ENCODE measurements at regions not wholly inside any gene's neighbourhood (a gene's known extent, or its start where the extent isn't known, plus 50 kb on each side); places are given as distances from the start of the nearest gene placed in this dataset.

DNA sequence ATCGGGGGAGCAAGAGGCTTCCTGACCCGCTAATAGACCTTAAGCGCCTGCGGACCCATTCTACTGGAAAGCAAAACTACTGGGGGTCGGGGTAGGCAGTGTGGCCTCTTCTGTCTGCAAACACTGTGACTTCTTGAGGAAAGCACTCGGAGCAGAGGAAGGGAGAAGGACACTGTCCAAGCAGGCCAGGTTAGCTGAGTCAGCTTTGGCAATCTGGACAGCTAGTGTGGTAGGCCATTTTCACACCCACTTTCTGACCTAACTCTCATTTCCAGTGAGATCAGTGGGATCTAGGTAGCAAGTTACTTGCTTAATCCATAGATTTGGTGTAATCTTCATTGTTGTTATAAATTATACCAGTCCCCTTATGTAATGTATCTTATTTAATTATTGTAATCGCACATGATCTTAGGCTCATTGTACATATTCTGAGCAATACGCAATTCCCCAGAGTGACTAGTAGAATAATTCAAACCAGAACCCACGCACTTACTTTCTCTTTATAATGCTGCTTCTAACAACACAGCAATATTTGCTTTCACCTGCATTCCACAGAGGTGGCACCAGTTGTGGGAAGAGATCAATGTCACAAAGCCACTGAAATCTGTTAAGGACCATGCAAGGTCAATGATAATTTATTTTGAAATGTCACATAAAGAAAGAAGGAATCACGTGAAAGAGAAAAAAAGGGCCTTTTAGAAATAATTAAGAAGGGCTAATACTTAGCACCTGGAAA lies 82.9 kb downstream of the NREP start (continued):
- TF ChIP-seq HSF1 (IDR thresholded peaks at IDR 0.05; ENCODE audit: low read depth, low read length) (no peak), HDAC2 (IDR thresholded peaks at IDR 0.05) (no peak), SIN3A (IDR thresholded peaks at IDR 0.05; ENCODE audit: low read depth, low read length) (no peak), STAT3 (IDR thresholded peaks at IDR 0.05; ENCODE audit: low read depth, low read length) (no peak)

GRCh38 chr5:111672099-111672498 lies 84.9 kb downstream of the NREP start:
- peaks cover 1% of the 10 kb centered on the region; the same call in 1 of the 2 replicates for H3K4me1 ChIP-seq (ENCODE audit: control insufficient read depth, insufficient read depth, low read length)
- no peaks in the 10 kb centered on the region for H3K36me3 ChIP-seq (ENCODE audit: control insufficient read depth in 2 of 2, insufficient read depth in 2 of 2, low read length in 1 of 2)
- H4K20me1 ChIP-seq (ENCODE audit: control insufficient read depth, insufficient read depth): no peaks in the 10 kb centered on the region
- H3K4me3 ChIP-seq: no peak overlapping the region
- in situ Hi-C loops (cut with MboI): no loop called here
- no peak overlapping the region for H3K4me2 ChIP-seq (ENCODE audit: control insufficient read depth, insufficient read depth)
- H3K9me3 ChIP-seq (replicated peaks; ENCODE audit: control insufficient read depth, insufficient read depth, low read length): no peaks in the 10 kb centered on the region
- H3K79me2 ChIP-seq (ENCODE audit: control insufficient read depth, insufficient read depth, low read length): no peaks in the 10 kb centered on the region
- ChIA-PET SMC1A (ENCODE audit: uncharacterized antibody, unreplicated experiment) (interaction anchor here (0.8 to 1.5 kb wide), 3 partner anchors 55 to 138 kb away, joined by 3 to 4 read pairs (median 3); no protein-coding TSS in a partner anchor), RAD21 (ENCODE audit: unreplicated experiment) (no interaction called here), CTCF (interaction anchor here (1.9 kb wide), 1 partner anchor 122 kb away, joined by 6 read pairs; no protein-coding TSS in a partner anchor), POLR2A (no interaction called here)
- no peak for TF ChIP-seq ZBED1 (IDR thresholded peaks at IDR 0.05; ENCODE audit: borderline replicate concordance)
- no peak for TF ChIP-seq HDAC2 (IDR thresholded peaks at IDR 0.05)
- TF ChIP-seq EP300 (IDR thresholded peaks at IDR 0.05; ENCODE audit: borderline replicate concordance in 1 of 2, control insufficient read depth in 1 of 2, low read depth in 2 of 2, low read length in 2 of 2): no peak
- no peak for TF ChIP-seq NR2F1 (conservative IDR thresholded peaks at IDR 0.05)
- TF ChIP-seq, protein P1, sequence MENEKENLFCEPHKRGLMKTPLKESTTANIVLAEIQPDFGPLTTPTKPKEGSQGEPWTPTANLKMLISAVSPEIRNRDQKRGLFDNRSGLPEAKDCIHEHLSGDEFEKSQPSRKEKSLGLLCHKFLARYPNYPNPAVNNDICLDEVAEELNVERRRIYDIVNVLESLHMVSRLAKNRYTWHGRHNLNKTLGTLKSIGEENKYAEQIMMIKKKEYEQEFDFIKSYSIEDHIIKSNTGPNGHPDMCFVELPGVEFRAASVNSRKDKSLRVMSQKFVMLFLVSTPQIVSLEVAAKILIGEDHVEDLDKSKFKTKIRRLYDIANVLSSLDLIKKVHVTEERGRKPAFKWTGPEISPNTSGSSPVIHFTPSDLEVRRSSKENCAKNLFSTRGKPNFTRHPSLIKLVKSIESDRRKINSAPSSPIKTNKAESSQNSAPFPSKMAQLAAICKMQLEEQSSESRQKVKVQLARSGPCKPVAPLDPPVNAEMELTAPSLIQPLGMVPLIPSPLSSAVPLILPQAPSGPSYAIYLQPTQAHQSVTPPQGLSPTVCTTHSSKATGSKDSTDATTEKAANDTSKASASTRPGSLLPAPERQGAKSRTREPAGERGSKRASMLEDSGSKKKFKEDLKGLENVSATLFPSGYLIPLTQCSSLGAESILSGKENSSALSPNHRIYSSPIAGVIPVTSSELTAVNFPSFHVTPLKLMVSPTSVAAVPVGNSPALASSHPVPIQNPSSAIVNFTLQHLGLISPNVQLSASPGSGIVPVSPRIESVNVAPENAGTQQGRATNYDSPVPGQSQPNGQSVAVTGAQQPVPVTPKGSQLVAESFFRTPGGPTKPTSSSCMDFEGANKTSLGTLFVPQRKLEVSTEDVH (IDR thresholded peaks at IDR 0.05; ENCODE audit: low read depth, partially characterized antibody): no peak
- no peak for TF ChIP-seq SUPT20H (IDR thresholded peaks at IDR 0.05; ENCODE audit: borderline replicate concordance, control insufficient read depth, low read depth, low read length)
- DNase-seq (ENCODE audit: low read depth, low spot score): no peak
- no peak overlapping the region for H3K9ac ChIP-seq (ENCODE audit: control insufficient read depth, insufficient read depth, low read length)
- no peak for FAIRE-seq
- H2AFZ ChIP-seq (ENCODE audit: control insufficient read depth, low read depth, low read length): no peak overlapping the region
- ATAC-seq: no peak
- intact Hi-C loops (cut with micrococcal nuclease; ENCODE audit: unreplicated experiment): loop anchor here (10.0 kb wide), 1 partner anchor 253 kb away; no protein-coding TSS in a partner anchor
- H3K27me3 ChIP-seq (replicated peaks in 1 of 2; ENCODE audit: control insufficient read depth in 2 of 2, insufficient read depth in 2 of 2, low read length in 1 of 2): no peaks in the 10 kb centered on the region; a peak in 1 of 4 replicates
- 0% methylated on average over 2 of the region's 2 CpGs for WGBS (ENCODE audit: insufficient coverage, insufficient replicate concordance, low lambda C conversion rate, missing lambda C conversion rate)
- H3K27ac ChIP-seq (ENCODE audit: control insufficient read depth, insufficient read depth): no peak overlapping the region
- BruUV-seq (replicated peaks): no TSS peak
